ENCODE measurements at regions not wholly inside any gene's neighbourhood (a gene's known extent, or its start where the extent isn't known, plus 50 kb on each side); places are given as distances from the start of the nearest gene placed in this dataset.

DNA sequence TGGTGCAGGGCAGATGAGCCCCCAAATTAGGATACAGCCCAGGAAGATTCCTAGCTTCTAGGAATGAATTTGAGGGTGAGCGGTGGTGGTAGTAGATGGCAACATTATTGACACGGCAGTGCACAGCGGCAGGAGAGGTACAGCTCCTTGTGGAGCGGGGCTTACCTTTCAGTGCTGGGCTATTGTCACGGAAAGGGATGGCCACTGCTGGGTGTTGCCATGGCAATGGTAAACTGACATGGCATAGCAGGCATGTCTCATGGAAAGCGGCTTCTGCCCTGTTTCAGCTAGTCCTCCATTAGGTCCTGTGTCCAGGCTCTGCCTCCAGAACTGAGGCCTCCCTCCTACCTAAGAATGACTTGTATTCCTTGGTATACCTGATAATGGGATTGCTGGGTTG is 81.8 kb upstream of the WDR1 start:
- TF ChIP-seq, protein P1, sequence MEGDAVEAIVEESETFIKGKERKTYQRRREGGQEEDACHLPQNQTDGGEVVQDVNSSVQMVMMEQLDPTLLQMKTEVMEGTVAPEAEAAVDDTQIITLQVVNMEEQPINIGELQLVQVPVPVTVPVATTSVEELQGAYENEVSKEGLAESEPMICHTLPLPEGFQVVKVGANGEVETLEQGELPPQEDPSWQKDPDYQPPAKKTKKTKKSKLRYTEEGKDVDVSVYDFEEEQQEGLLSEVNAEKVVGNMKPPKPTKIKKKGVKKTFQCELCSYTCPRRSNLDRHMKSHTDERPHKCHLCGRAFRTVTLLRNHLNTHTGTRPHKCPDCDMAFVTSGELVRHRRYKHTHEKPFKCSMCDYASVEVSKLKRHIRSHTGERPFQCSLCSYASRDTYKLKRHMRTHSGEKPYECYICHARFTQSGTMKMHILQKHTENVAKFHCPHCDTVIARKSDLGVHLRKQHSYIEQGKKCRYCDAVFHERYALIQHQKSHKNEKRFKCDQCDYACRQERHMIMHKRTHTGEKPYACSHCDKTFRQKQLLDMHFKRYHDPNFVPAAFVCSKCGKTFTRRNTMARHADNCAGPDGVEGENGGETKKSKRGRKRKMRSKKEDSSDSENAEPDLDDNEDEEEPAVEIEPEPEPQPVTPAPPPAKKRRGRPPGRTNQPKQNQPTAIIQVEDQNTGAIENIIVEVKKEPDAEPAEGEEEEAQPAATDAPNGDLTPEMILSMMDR (IDR thresholded peaks at IDR 0.05; ENCODE audit: borderline replicate concordance, extremely low read depth, low read length, poor library complexity, severe bottlenecking) = no peak
- no peak for TF ChIP-seq EZH2 (IDR thresholded peaks at IDR 0.05; ENCODE audit: borderline replicate concordance, low read depth, low read length, severe bottlenecking)

All from DND-41 (cell line).